Endodermal cell (in vitro differentiated cells): ENCODE measurements at regions not wholly inside any gene's neighbourhood (a gene's known extent, or its start where the extent isn't known, plus 50 kb on each side); places are given as distances from the start of the nearest gene placed in this dataset.
A peak's percentile ranks its signal among the peaks of the same experiment; 100 is the strongest.

ENCODE experiments used
- DNase-seq: peaks from one replicate; pipeline ENCODE4 v3.0.0-alpha.2; 2017
- H3K27ac ChIP-seq: 2 replicates; pipeline ENCODE4 v1.5.1; 2013; ENCODE audit warnings: mild to moderate bottlenecking, low read depth, low read length, moderate library complexity
- H3K27me3 ChIP-seq: 2 replicates; pipeline ENCODE4 v1.6.1; 2013; ENCODE audit warnings: mild to moderate bottlenecking, low read length, moderate library complexity; ENCODE audit not compliant: insufficient read depth, control insufficient read depth, poor library complexity, severe bottlenecking
- H3K36me3 ChIP-seq: 2 replicates; pipeline ENCODE4 v1.7.0; 2013; ENCODE audit warnings: mild to moderate bottlenecking, low read length, moderate library complexity; ENCODE audit not compliant: control insufficient read depth, insufficient read depth
- H3K4me1 ChIP-seq: one replicate; pipeline ENCODE4 v1.7.0; 2013; ENCODE audit warnings: low read length; ENCODE audit not compliant: control insufficient read depth, insufficient read depth
- H3K4me3 ChIP-seq: 2 replicates; pipeline ENCODE4 v1.5.1; 2013; ENCODE audit warnings: mild to moderate bottlenecking, low read length, moderate library complexity
- H3K9ac ChIP-seq: 2 replicates; pipeline ENCODE4 v1.6.1; 2013; ENCODE audit warnings: mild to moderate bottlenecking, low read length, moderate library complexity; ENCODE audit not compliant: poor library complexity, severe bottlenecking; ENCODE audit errors: extremely low read depth
- H3K9me3 ChIP-seq: 2 replicates; pipeline ENCODE4 v1.6.1; 2013; ENCODE audit warnings: mild to moderate bottlenecking, low read length, moderate library complexity; ENCODE audit not compliant: control insufficient read depth
- H3K27ac Mint-ChIP-seq: 2 replicates; pipeline ENCODE4 v1.8.0; 2020; ENCODE audit warnings: mixed read lengths
- H3K27me3 Mint-ChIP-seq: 2 replicates; pipeline ENCODE4 v1.8.0; 2021; ENCODE audit warnings: mild to moderate bottlenecking, mixed read lengths; ENCODE audit not compliant: insufficient read depth
- H3K36me3 Mint-ChIP-seq: 2 replicates; pipeline ENCODE4 v1.8.0; 2020; ENCODE audit warnings: low read depth, mixed read lengths
- H3K4me1 Mint-ChIP-seq: 2 replicates; pipeline ENCODE4 v1.8.0; 2020; ENCODE audit warnings: mixed read lengths
- H3K4me3 Mint-ChIP-seq: 2 replicates; pipeline ENCODE4 v1.8.0; 2020; ENCODE audit warnings: mild to moderate bottlenecking, moderate library complexity, mixed read lengths
- H3K9me3 Mint-ChIP-seq: 2 replicates; pipeline ENCODE4 v1.8.0; 2020; ENCODE audit warnings: mild to moderate bottlenecking, mixed read lengths
- WGBS, 2 experiments: methylation state at CpG; one replicate each; pipeline versions ENCODE4 v1.1.5 to v1.1.7; 2013; ENCODE audit warnings: missing lambda C conversion rate in 2 of 2, mixed read lengths in 1 of 2; ENCODE audit not compliant: insufficient coverage in 1 of 2, insufficient read length in 1 of 2; 5-methylcytosine and 5-hydroxymethylcytosine counted together
- TF ChIP-seq, protein P1 (sequence below): fragments of 200-600 bp; sonication (generic); conservative IDR thresholded peaks from 2 replicates; pipeline ENCODE4 v1.5.0; 2021; ENCODE audit warnings: antibody characterized with exemption, mild to moderate bottlenecking

- Mint-ChIP-seq H3K27ac (no peak overlapping the region), H3K4me1 (peaks cover 7% of the 10 kb centered on the region), H3K4me3 (no peak overlapping the region), H3K36me3 (no peaks in the 10 kb centered on the region), H3K9me3 (peaks cover 4% of the 10 kb centered on the region), H3K27me3 (peaks cover 3% of the 10 kb centered on the region)
- no peaks in the 10 kb centered on the region for H3K27me3 ChIP-seq
- no peak overlapping the region for H3K9ac ChIP-seq
- TF ChIP-seq, protein P1, sequence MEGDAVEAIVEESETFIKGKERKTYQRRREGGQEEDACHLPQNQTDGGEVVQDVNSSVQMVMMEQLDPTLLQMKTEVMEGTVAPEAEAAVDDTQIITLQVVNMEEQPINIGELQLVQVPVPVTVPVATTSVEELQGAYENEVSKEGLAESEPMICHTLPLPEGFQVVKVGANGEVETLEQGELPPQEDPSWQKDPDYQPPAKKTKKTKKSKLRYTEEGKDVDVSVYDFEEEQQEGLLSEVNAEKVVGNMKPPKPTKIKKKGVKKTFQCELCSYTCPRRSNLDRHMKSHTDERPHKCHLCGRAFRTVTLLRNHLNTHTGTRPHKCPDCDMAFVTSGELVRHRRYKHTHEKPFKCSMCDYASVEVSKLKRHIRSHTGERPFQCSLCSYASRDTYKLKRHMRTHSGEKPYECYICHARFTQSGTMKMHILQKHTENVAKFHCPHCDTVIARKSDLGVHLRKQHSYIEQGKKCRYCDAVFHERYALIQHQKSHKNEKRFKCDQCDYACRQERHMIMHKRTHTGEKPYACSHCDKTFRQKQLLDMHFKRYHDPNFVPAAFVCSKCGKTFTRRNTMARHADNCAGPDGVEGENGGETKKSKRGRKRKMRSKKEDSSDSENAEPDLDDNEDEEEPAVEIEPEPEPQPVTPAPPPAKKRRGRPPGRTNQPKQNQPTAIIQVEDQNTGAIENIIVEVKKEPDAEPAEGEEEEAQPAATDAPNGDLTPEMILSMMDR = no peak
- H3K36me3 ChIP-seq = no peaks in the 10 kb centered on the region
- no peaks in the 10 kb centered on the region for H3K9me3 ChIP-seq
- 83 to 90% methylated on average over 6 to 10 of the region's 10 CpGs for WGBS, 2 experiments
- H3K4me1 ChIP-seq = peaks cover 5% of the 10 kb centered on the region
- H3K27ac ChIP-seq = peak overlapping the region; percentile 34
- DNase-seq = peak; percentile 36
- no peak overlapping the region for H3K4me3 ChIP-seq
These were observed 294.3 kb downstream of the CDC5L start for GRCh38 chr6:44681761-44682160.

DNA sequence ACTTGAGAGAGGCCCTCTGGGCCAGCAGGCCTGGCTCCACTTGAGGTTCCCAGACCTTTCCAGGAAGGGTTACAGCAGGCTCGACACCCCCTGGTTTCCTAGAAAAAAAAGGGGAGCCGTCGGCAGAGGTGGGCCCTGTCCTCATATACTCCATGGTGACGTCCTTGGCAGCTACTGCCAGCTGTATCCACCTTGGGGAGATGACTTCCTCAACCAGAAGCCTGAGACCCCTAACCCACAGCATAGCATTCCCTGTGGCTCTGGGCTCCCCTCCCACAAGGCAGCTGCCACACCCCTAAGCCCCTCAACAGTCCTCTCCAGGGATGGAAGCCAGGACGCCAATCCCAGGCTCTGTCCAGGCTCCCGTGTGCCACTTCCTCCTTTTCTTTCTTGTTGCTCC is 294.8 kb downstream of the CDC5L start:
- Histone ChIP-seq H3K27me3 (no peaks in the 10 kb centered on the region), H3K9me3 (no peaks in the 10 kb centered on the region), H3K4me1 (peaks cover 5% of the 10 kb centered on the region), H3K27ac (peak overlapping the region; percentile 30), H3K36me3 (no peaks in the 10 kb centered on the region), H3K4me3 (no peak overlapping the region), H3K9ac (no peak overlapping the region)
- Mint-ChIP-seq H3K36me3 (no peaks in the 10 kb centered on the region), H3K27ac (no peak overlapping the region), H3K4me3 (no peak overlapping the region), H3K4me1 (peaks cover 7% of the 10 kb centered on the region), H3K27me3 (peaks cover 3% of the 10 kb centered on the region), H3K9me3 (peaks cover 9% of the 10 kb centered on the region)
- TF ChIP-seq, protein P1 = no peak
- 91 to 100% methylated on average over 2 to 6 of the region's 6 CpGs for WGBS, 2 experiments
- DNase-seq = no peak

- Histone ChIP-seq H3K4me3 (no peak overlapping the region), H3K36me3 (no peaks in the 10 kb centered on the region), H3K4me1 (peaks cover 5% of the 10 kb centered on the region), H3K9me3 (no peaks in the 10 kb centered on the region), H3K27me3 (no peaks in the 10 kb centered on the region), H3K27ac (no peak overlapping the region), H3K9ac (no peak overlapping the region)
- H3K36me3 Mint-ChIP-seq = no peaks in the 10 kb centered on the region
- no peak overlapping the region for H3K4me3 Mint-ChIP-seq
- no peak overlapping the region for H3K27ac Mint-ChIP-seq
- H3K4me1 Mint-ChIP-seq = peaks cover 7% of the 10 kb centered on the region
- WGBS, 2 experiments = 91 to 96% methylated on average over 4 to 12 of the region's 13 CpGs
- TF ChIP-seq, protein P1 = no peak
- DNase-seq = peak; percentile 20
- peaks cover 3% of the 10 kb centered on the region for H3K27me3 Mint-ChIP-seq
- peaks cover 13% of the 10 kb centered on the region for H3K9me3 Mint-ChIP-seq
These were observed 295.7 kb downstream of the CDC5L start for GRCh38 chr6:44682987-44683779.
